ENCODE measurements at regions not wholly inside any gene's neighbourhood (a gene's known extent, or its start where the extent isn't known, plus 50 kb on each side); places are given as distances from the start of the nearest gene placed in this dataset.

DNA sequence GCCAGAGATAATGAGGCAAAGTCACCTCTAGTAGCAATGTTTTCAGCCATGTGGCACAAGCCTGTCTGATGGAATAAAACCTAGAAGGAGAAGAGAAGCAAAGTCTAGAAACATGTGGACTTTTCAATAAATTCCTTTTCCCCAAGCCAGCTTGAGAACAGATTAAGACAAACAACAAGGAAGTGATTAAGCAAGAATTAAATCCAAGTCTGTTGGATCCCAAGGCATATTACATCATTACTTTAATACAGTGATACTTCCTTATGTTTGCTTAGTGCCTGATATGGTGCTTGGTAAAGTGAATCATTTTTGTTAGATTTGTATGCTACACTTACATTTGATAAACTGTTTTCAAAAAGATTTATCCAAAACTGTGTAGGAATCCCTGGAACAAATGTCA, 260.3 kb upstream of the FAM83B start:
- no peak for TF ChIP-seq RCOR1 (IDR thresholded peaks at IDR 0.05; ENCODE audit: borderline replicate concordance in 1 of 2, low read depth in 2 of 2, low read length in 2 of 2)
- no peak for TF ChIP-seq CHD2 (IDR thresholded peaks at IDR 0.05; ENCODE audit: low read depth, low read length)
- TF ChIP-seq FOXK1 (CRISPR knock-in tag; IDR thresholded peaks at IDR 0.05; ENCODE audit: borderline replicate concordance), result no peak
- no peak for TF ChIP-seq CTCF (IDR thresholded peaks at IDR 0.05 in 2 of 3, conservative IDR thresholded peaks at IDR 0.05 in 1 of 3; ENCODE audit: insufficient read depth in 2 of 3, low read depth in 1 of 3, low read length in 3 of 3)
- TF ChIP-seq ATF3 (IDR thresholded peaks at IDR 0.05), result no peak
- no peak for TF ChIP-seq ATF3 (CRISPR knock-in tag; conservative IDR thresholded peaks at IDR 0.05)
- no peak for TF ChIP-seq POLR2A (conservative IDR thresholded peaks at IDR 0.05)
- TF ChIP-seq KDM1A (IDR thresholded peaks at IDR 0.05), result no peak
- no peak for TF ChIP-seq BRCA1 (IDR thresholded peaks at IDR 0.05)
- TF ChIP-seq BRCA1 (CRISPR knock-in tag; IDR thresholded peaks at IDR 0.05), result no peak
- TF ChIP-seq SMC3 (conservative IDR thresholded peaks at IDR 0.05; ENCODE audit: insufficient read depth, low read depth, low read length), result no peak
- no peak for TF ChIP-seq CBX2 (IDR thresholded peaks at IDR 0.05; ENCODE audit: insufficient read depth, low read length, poor library complexity, severe bottlenecking)
- TF ChIP-seq AFF4 (CRISPR knock-in tag; IDR thresholded peaks at IDR 0.05), result no peak
- TF ChIP-seq KLF13 (tag; IDR thresholded peaks at IDR 0.05; ENCODE audit: borderline replicate concordance, low read depth), result no peak
- no peak for TF ChIP-seq SMARCE1 (IDR thresholded peaks at IDR 0.05)
- TF ChIP-seq SIN3A (IDR thresholded peaks at IDR 0.05; ENCODE audit: borderline replicate concordance in 2 of 2, control insufficient read depth in 1 of 2, low read depth in 2 of 2, low read length in 2 of 2), result no peak
